ENCODE measurements at regions not wholly inside any gene's neighbourhood (a gene's known extent, or its start where the extent isn't known, plus 50 kb on each side); places are given as distances from the start of the nearest gene placed in this dataset.
"Not testable (repeated sequence)": the region's sequence is repeated elsewhere in the genome, so short reads cannot be mapped to it uniquely, and the experiment has no call there.

- DNase-seq = no peak
- H3K27ac ChIP-seq (ENCODE audit: low read length in 2 of 2) = no peak overlapping the region
These were observed 217.9 kb upstream of the MME start for GRCh38 chr3:154862265-154862664.

GRCh38 chr3:154852998-154853397 is 227.1 kb upstream of the MME start:
- H3K27me3 Mint-ChIP-seq; H3K36me3 ChIP-seq (replicated peaks in 1 of 2; ENCODE audit: control extremely low read depth in 1 of 2, control insufficient read depth in 1 of 2, extremely low read depth in 1 of 2, insufficient read depth in 2 of 2, low read length in 1 of 2); H3K27ac ChIP-seq (ENCODE audit: low read length in 2 of 2); ATAC-seq (ENCODE audit: low read depth); H2AFZ ChIP-seq (ENCODE audit: insufficient read depth, low read depth, low read length, poor library complexity, severe bottlenecking); H3K4me1 Mint-ChIP-seq; H3K9ac ChIP-seq (ENCODE audit: low read length); DNase-seq; H4K20me1 ChIP-seq (ENCODE audit: control insufficient read depth, insufficient read depth, low read length, poor library complexity, severe bottlenecking); H3K4me3 Mint-ChIP-seq; H3K27ac Mint-ChIP-seq; H3K4me2 ChIP-seq (replicated peaks; ENCODE audit: low read depth, low read length, poor library complexity, severe bottlenecking); H3K4me1 ChIP-seq (ENCODE audit: control insufficient read depth in 2 of 2, insufficient read depth in 2 of 2, low read length in 2 of 2); intact Hi-C loops (cut with micrococcal nuclease); H3K4me3 ChIP-seq (ENCODE audit: control extremely low read depth in 1 of 5, extremely low read depth in 1 of 5, insufficient read depth in 1 of 5, low read depth in 2 of 5, low read length in 4 of 5); CTCF ChIA-PET; H3K27me3 ChIP-seq (replicated peaks in 1 of 4; ENCODE audit: control extremely low read depth in 1 of 4, control insufficient read depth in 3 of 4, insufficient read depth in 4 of 4, low read length in 3 of 4); H3K9me3 Mint-ChIP-seq (ENCODE audit: insufficient read depth); H3K9me3 ChIP-seq (ENCODE audit: control extremely low read depth in 1 of 3, control insufficient read depth in 2 of 3, insufficient read depth in 1 of 3, low read length in 2 of 3); H3K79me2 ChIP-seq (ENCODE audit: control insufficient read depth, insufficient read depth, low read length); POLR2A ChIA-PET: not testable (repeated sequence)
- no CpG with 5 or more reads among the region's 3 CpGs for whole genome bisulfite sequencing (ENCODE audit: insufficient coverage)

More at GRCh38 chr3:154862265-154862664, 217.9 kb upstream of the MME start:
- H2AFZ ChIP-seq (ENCODE audit: insufficient read depth, low read depth, low read length, poor library complexity, severe bottlenecking) = no peak overlapping the region
- no peaks in the 10 kb centered on the region for H3K27me3 Mint-ChIP-seq
- no peaks in the 10 kb centered on the region for H3K79me2 ChIP-seq (ENCODE audit: control insufficient read depth, insufficient read depth, low read length)
- no peaks in the 10 kb centered on the region for H3K27me3 ChIP-seq (replicated peaks in 1 of 4; ENCODE audit: control extremely low read depth in 1 of 4, control insufficient read depth in 3 of 4, insufficient read depth in 4 of 4, low read length in 3 of 4)
- H3K9me3 Mint-ChIP-seq (ENCODE audit: insufficient read depth) = peaks cover 5% of the 10 kb centered on the region
- H3K4me1 ChIP-seq (ENCODE audit: control insufficient read depth in 2 of 2, insufficient read depth in 2 of 2, low read length in 2 of 2) = no peaks in the 10 kb centered on the region
- no peaks in the 10 kb centered on the region for H4K20me1 ChIP-seq (ENCODE audit: control insufficient read depth, insufficient read depth, low read length, poor library complexity, severe bottlenecking)
- no peak overlapping the region for H3K27ac Mint-ChIP-seq
- peaks cover 1% of the 10 kb centered on the region for H3K4me1 Mint-ChIP-seq
- CTCF ChIA-PET = no interaction called here
- no peak overlapping the region for H3K4me3 ChIP-seq (ENCODE audit: control extremely low read depth in 1 of 5, extremely low read depth in 1 of 5, insufficient read depth in 1 of 5, low read depth in 2 of 5, low read length in 4 of 5)
- ATAC-seq (ENCODE audit: low read depth) = no peak
- TF ChIP-seq EZH2 (IDR thresholded peaks at IDR 0.05; ENCODE audit: borderline replicate concordance, insufficient read depth, low read depth, low read length, poor library complexity, severe bottlenecking) = no peak
- TF ChIP-seq CTCF (IDR thresholded peaks at IDR 0.05) = no peak
- intact Hi-C loops (cut with micrococcal nuclease) = no loop called here
- POLR2A ChIA-PET = no interaction called here
- H3K9me3 ChIP-seq (ENCODE audit: control extremely low read depth in 1 of 3, control insufficient read depth in 2 of 3, insufficient read depth in 1 of 3, low read length in 2 of 3) = no peaks in the 10 kb centered on the region
- no peak overlapping the region for H3K4me2 ChIP-seq (replicated peaks; ENCODE audit: low read depth, low read length, poor library complexity, severe bottlenecking)
- H3K4me3 Mint-ChIP-seq = no peak overlapping the region
- H3K36me3 ChIP-seq (replicated peaks in 1 of 2; ENCODE audit: control extremely low read depth in 1 of 2, control insufficient read depth in 1 of 2, extremely low read depth in 1 of 2, insufficient read depth in 2 of 2, low read length in 1 of 2) = no peaks in the 10 kb centered on the region
- no peak overlapping the region for H3K9ac ChIP-seq (ENCODE audit: low read length)

All from B cell (primary cell).